K562 (cell line): ENCODE measurements at regions not wholly inside any gene's neighbourhood (a gene's known extent, or its start where the extent isn't known, plus 50 kb on each side); places are given as distances from the start of the nearest gene placed in this dataset.

Experiments
- BCOR ChIP-seq: fragments of 450-650 bp; IDR thresholded peaks from 2 replicates; pipeline ENCODE4 v1.6.1; 2016
- CBX2 ChIP-seq: fragments of 200-600 bp; sonication (generic); IDR thresholded peaks from one replicate; pipeline ENCODE4 v1.6.1; 2012; ENCODE audit warnings: mild to moderate bottlenecking, low read length, inconsistent platforms; ENCODE audit not compliant: insufficient read depth, poor library complexity, severe bottlenecking
- CREM ChIP-seq: IDR thresholded peaks from 2 replicates; pipeline ENCODE4 v1.6.1; 2014; ENCODE audit warnings: antibody characterized with exemption, low read depth
- ETV1 ChIP-seq: fragments of 450-650 bp; conservative IDR thresholded peaks from 2 replicates; pipeline ENCODE4 v1.6.1; 2016; ENCODE audit warnings: missing genetic modification characterization, control low read depth, low read depth, missing compliant biosample characterization
- FUS ChIP-seq: fragments of 200-400 bp; formaldehyde crosslinking; optimal IDR thresholded peaks from 2 replicates; pipeline ENCODE3; 2017; ENCODE audit warnings: low read depth, low read length
- GTF2B ChIP-seq: IDR thresholded peaks from 2 replicates; pipeline ENCODE4 v1.6.1; 2011; ENCODE audit not compliant: insufficient read length; ENCODE audit errors: extremely low read depth
- MBD2 ChIP-seq: sonication (generic); IDR thresholded peaks from 2 replicates; pipeline ENCODE4 v1.6.1; 2016; ENCODE audit warnings: low read depth, borderline replicate concordance
- RBM22 ChIP-seq: fragments of 200-400 bp; formaldehyde crosslinking; IDR thresholded peaks from 2 replicates; pipeline ENCODE4 v1.6.1; 2018; ENCODE audit warnings: low read length, low read depth; ENCODE audit not compliant: poor library complexity, severe bottlenecking
- RBM39 ChIP-seq: fragments of 200-400 bp; formaldehyde crosslinking; optimal IDR thresholded peaks from 2 replicates; pipeline ENCODE3; 2018; ENCODE audit warnings: low read depth, low read length
- TOE1 ChIP-seq, 2 experiments: fragments of 450-650 bp in 1 of 2; sonication (generic) in 1 of 2; formaldehyde crosslinking in 1 of 2; IDR thresholded peaks; 2 replicates each; pipeline versions ENCODE4 v1.7.1 to v1.8.0; 2016 to 2022; ENCODE audit warnings: borderline replicate concordance in 2 of 2, mild to moderate bottlenecking in 2 of 2, antibody characterized with exemption in 1 of 2, inconsistent platforms in 1 of 2, low read depth in 1 of 2, missing genetic modification reagents in 1 of 2, moderate library complexity in 1 of 2
- ZBED1 ChIP-seq: IDR thresholded peaks from 2 replicates; pipeline ENCODE4 v1.6.1; 2014
- ZFX ChIP-seq: sonication (generic); formaldehyde crosslinking; IDR thresholded peaks from 2 replicates; pipeline ENCODE4 v1.8.0; 2022; ENCODE audit warnings: mild to moderate bottlenecking, missing genetic modification reagents, moderate library complexity
- ZKSCAN8 ChIP-seq: fragments of 200-800 bp; sonication (Bioruptor generic); IDR thresholded peaks from 2 replicates; pipeline ENCODE4 v1.6.1; 2016; ENCODE audit warnings: missing genetic modification characterization, missing compliant biosample characterization
- ZMIZ1 ChIP-seq, 2 experiments: fragments of 150-350 bp in 1 of 2; IDR thresholded peaks; 2 replicates each; pipeline ENCODE4 v1.6.1; 2012 to 2016; ENCODE audit warnings: low read depth in 2 of 2, low read length in 2 of 2, mild to moderate bottlenecking in 1 of 2, moderate library complexity in 1 of 2
- TF ChIP-seq, protein P1 (sequence below): sonication (generic); formaldehyde crosslinking; IDR thresholded peaks from 2 replicates; pipeline ENCODE4 v1.4.0; 2020; ENCODE audit warnings: mild to moderate bottlenecking, missing genetic modification reagents
- TF ChIP-seq, protein P2 (sequence below): sonication (generic); formaldehyde crosslinking; IDR thresholded peaks from 2 replicates; pipeline ENCODE4 v1.8.1; 2023; ENCODE audit warnings: mild to moderate bottlenecking, missing genetic modification reagents
- TF ChIP-seq, protein P3 (sequence below): fragments of 450-650 bp; formaldehyde crosslinking; IDR thresholded peaks from 2 replicates; pipeline ENCODE4 v1.4.0; 2020; ENCODE audit warnings: mild to moderate bottlenecking, moderate library complexity
- TF ChIP-seq, protein P4 (sequence below): fragments of 250-450 bp; sonication (Bioruptor Pico); IDR thresholded peaks from 2 replicates; pipeline ENCODE4 v1.5.0; 2021

- TF ChIP-seq BCOR (no peak), RBM22 (peak; percentile 85), ZKSCAN8 (CRISPR knock-in tag) (no peak), TOE1 (IDR thresholded peaks at IDR 0.05; ENCODE audit: borderline replicate concordance) (no peak), TOE1 (CRISPR knock-in tag; IDR thresholded peaks at IDR 0.05; ENCODE audit: borderline replicate concordance, low read depth) (peak; percentile 100), CBX2 (no peak), MBD2 (peak; percentile 77), ZBED1 (peak; percentile 98), RBM39 (peak; percentile 93), CREM (0 out of 2 replicates have a peak, but pooled peaks have one; percentile 6), FUS (no peak), ZFX (CRISPR knock-in tag) (peak; percentile 70), ETV1 (peak; percentile 40), ZMIZ1 (IDR thresholded peaks at IDR 0.05; ENCODE audit: low read depth in 2 of 2, low read length in 2 of 2) (no peak), GTF2B (peak; percentile 95)
- TF ChIP-seq, protein P1, sequence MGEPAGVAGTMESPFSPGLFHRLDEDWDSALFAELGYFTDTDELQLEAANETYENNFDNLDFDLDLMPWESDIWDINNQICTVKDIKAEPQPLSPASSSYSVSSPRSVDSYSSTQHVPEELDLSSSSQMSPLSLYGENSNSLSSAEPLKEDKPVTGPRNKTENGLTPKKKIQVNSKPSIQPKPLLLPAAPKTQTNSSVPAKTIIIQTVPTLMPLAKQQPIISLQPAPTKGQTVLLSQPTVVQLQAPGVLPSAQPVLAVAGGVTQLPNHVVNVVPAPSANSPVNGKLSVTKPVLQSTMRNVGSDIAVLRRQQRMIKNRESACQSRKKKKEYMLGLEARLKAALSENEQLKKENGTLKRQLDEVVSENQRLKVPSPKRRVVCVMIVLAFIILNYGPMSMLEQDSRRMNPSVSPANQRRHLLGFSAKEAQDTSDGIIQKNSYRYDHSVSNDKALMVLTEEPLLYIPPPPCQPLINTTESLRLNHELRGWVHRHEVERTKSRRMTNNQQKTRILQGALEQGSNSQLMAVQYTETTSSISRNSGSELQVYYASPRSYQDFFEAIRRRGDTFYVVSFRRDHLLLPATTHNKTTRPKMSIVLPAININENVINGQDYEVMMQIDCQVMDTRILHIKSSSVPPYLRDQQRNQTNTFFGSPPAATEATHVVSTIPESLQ (CRISPR knock-in tag), result peak; percentile 19
- TF ChIP-seq, protein P2, sequence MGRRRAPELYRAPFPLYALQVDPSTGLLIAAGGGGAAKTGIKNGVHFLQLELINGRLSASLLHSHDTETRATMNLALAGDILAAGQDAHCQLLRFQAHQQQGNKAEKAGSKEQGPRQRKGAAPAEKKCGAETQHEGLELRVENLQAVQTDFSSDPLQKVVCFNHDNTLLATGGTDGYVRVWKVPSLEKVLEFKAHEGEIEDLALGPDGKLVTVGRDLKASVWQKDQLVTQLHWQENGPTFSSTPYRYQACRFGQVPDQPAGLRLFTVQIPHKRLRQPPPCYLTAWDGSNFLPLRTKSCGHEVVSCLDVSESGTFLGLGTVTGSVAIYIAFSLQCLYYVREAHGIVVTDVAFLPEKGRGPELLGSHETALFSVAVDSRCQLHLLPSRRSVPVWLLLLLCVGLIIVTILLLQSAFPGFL (CRISPR knock-in tag), result peak; percentile 51; the same call in 1 of the 2 replicates
- TF ChIP-seq, protein P3, sequence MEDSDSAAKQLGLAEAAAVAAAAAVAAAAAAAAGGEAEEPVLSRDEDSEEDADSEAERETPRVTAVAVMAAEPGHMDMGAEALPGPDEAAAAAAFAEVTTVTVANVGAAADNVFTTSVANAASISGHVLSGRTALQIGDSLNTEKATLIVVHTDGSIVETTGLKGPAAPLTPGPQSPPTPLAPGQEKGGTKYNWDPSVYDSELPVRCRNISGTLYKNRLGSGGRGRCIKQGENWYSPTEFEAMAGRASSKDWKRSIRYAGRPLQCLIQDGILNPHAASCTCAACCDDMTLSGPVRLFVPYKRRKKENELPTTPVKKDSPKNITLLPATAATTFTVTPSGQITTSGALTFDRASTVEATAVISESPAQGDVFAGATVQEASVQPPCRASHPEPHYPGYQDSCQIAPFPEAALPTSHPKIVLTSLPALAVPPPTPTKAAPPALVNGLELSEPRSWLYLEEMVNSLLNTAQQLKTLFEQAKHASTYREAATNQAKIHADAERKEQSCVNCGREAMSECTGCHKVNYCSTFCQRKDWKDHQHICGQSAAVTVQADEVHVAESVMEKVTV (CRISPR knock-in tag), result no peak
- TF ChIP-seq, protein P4, sequence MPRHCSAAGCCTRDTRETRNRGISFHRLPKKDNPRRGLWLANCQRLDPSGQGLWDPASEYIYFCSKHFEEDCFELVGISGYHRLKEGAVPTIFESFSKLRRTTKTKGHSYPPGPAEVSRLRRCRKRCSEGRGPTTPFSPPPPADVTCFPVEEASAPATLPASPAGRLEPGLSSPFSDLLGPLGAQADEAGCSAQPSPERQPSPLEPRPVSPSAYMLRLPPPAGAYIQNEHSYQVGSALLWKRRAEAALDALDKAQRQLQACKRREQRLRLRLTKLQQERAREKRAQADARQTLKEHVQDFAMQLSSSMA, result no peak
These were observed 70.9 kb downstream of the HFE start (continued) for GRCh38 chr6:26158076-26158580.
